HG03571 (cell line): ENCODE measurements at regions not wholly inside any gene's neighbourhood (a gene's known extent, or its start where the extent isn't known, plus 50 kb on each side); places are given as distances from the start of the nearest gene placed in this dataset.
"Not testable (repeated sequence)": the region's sequence is repeated elsewhere in the genome, so short reads cannot be mapped to it uniquely, and the experiment has no call there.

Source experiments
- ATAC-seq: cut with Tn5 transposase; IDR thresholded peaks from one replicate; pipeline ENCODE4 v1.9.1; 2021; ENCODE audit not compliant: unreplicated experiment

GRCh38 chr2:147041121-147041494, 803.7 kb upstream of the ACVR2A start:
- no peak for ATAC-seq

GRCh38 chr2:147040298-147041120, 804.3 kb upstream of the ACVR2A start:
- no peak for ATAC-seq

DNA sequence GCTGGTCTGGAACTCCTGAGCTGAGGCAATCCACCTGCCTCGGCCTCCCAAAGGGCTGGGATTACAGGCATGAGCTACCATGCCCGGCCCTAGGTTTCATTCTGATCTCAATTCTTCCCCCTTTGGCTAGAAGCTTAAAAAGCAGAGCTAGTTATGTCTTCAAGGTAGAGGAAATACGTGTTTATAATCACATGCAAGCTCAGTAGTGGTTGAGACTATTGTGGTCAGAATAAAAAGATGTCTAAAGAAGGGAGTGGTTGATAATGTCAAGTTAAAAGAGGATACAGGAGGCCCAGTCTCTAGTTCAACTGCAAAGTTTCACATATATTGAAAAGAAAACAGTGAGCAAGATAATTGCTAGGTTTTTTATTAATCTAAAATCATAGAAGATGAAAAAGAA, 807.8 kb upstream of the ACVR2A start:
- ATAC-seq: no peak

- ATAC-seq: no peak
These were observed 811.8 kb upstream of the ACVR2A start for GRCh38 chr2:147033044-147033443.

DNA sequence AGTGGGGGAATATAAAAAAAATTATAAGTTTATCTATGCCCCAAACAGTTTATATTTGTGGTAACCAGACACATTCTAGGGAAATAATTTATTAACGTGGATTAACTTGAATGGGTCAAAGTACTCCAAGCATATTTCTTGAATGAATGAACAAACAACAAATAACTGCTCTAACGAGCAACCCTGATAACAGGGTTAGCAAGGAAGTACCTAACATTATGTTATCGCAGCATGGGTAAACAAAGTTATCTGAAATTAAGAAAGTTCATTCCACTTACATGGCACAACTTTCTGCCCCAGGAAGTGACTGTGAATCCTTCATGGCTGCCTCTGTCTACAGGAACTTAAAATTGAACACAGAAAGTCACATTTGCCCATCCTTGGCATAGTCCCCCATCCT, 812.9 kb upstream of the ACVR2A start:
- no peak for ATAC-seq

GRCh38 chr2:147030966-147031720, 813.7 kb upstream of the ACVR2A start:
- no peak for ATAC-seq

GRCh38 chr2:147027436-147027835, 817.4 kb upstream of the ACVR2A start:
- ATAC-seq: no peak

- no peak for ATAC-seq
These were observed 818.0 kb upstream of the ACVR2A start for GRCh38 chr2:147026664-147027295.

DNA sequence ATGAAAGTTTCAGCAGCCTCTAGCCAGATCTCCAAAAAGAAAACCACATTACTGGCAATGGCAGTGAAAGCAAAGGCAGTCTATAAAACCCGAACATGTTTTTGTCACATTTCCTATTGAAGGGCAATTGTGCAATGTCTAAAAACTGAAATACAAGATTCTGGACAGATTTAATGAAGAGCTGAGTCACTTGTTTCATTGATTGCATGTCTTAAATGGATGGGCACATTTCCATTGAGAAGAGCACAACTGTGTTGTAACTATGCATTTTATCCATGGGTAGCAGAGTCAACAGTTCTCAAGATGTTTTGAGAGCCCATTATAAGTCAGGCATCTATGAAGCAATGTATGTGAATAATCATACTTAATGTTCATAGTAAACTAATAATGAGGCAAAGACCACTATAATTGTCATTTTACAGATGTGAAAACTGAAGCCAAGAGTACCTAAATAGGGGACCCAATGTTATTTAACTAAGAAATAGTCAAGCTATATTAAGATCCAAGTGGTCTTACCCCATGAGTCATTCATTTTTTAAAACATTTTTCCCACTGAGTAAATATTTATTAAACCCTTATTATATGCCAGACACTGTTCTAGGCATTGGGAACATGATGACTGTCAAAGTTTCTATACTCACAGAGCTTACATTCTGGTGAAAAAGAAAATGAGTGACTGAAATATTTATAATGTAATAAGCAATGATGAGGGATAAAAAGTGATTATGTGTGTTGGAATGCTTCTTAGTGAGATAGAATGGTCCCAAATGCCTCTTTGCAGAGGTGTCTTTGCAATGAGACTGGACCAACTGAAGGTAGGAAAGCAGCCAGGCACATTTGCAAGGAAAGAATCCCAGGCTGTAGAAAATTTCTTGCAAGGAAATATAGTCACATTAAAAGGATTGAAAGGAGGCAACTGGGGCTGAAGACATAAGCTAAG, 818.9 kb upstream of the ACVR2A start:
- no peak for ATAC-seq

- no peak for ATAC-seq
These were observed 825.5 kb upstream of the ACVR2A start for GRCh38 chr2:147019311-147019710.

GRCh38 chr2:147017951-147018645, 826.7 kb upstream of the ACVR2A start:
- no peak for ATAC-seq

GRCh38 chr2:147016181-147016580, 828.6 kb upstream of the ACVR2A start:
- no peak for ATAC-seq

GRCh38 chr2:147015591-147015990, 829.2 kb upstream of the ACVR2A start:
- ATAC-seq: no peak

DNA sequence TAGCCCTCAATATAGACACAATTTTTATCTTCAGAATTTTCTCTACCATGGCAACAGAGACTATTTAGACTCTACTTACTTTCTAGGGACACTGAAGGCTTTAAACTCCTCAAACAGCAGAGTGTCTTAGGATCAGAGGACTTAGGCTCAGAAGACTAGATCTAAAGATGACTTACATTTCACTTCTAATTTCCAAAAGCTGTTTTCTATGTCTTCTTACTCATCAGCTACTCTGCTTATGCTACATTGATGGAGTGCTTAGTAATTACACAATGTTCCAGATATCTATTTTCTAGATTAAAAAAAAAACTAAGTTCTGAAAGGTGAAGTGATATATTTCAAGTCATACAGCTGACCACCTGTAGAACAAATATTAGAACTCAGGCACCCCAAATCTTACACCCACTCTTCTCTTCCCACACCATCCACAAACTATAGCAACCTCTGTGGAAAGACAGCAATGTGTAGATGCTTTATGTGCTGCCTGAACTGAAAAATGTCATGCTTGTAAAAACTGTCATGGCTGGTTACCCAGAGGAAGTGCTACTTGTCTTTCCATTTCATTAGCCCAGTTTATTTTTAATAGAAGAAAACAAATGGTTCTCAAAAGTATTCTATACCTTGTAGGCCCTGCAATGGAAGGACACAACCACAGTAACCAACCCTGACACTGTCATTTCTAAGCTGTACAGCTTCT, 831.0 kb upstream of the ACVR2A start:
- no peak for ATAC-seq

- ATAC-seq: no peak
These were observed 836.3 kb upstream of the ACVR2A start for GRCh38 chr2:147008481-147008880.

DNA sequence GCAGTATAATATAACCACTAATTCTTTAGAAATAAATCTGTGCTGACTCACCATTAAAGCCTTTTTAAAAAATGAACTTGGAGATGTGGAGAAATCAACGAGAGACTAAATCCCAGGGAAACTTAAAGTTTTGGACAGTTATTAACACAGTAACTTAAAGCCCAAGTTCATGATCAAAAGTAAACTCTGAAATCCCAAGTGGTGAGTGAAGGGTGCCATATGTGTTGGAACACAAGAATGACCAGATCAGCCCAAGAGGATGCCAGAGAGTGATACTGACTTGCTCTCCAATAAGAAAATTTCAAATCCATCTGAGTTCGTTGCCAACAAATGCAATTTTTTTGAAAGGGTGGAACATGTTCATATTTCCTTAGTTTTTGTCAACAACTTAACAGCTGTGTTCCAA, 838.1 kb upstream of the ACVR2A start:
- ATAC-seq: no peak

- ATAC-seq: no peak
These were observed 841.7 kb upstream of the ACVR2A start for GRCh38 chr2:147003081-147003480.

- no peak for ATAC-seq
These were observed 842.6 kb upstream of the ACVR2A start for GRCh38 chr2:147002256-147002655.

DNA sequence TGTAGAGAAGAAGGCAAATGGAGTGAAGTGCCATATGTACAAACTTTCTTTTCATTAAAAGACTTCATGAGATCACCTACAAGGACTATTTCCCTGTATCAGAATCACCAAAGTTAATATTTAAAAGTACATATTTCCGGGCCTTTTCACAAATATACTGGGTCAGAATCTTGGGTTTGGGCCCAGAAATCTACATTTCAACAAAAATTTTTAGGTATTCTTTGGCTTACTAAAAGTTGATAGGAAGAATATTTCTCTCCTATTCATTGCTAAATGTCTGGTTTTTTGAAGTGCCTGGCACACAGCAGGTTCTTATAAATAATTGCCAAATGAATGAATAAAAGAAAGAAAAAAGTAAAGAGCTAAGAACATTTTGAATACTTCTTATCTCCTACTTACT, 843.8 kb upstream of the ACVR2A start:
- ATAC-seq: no peak

DNA sequence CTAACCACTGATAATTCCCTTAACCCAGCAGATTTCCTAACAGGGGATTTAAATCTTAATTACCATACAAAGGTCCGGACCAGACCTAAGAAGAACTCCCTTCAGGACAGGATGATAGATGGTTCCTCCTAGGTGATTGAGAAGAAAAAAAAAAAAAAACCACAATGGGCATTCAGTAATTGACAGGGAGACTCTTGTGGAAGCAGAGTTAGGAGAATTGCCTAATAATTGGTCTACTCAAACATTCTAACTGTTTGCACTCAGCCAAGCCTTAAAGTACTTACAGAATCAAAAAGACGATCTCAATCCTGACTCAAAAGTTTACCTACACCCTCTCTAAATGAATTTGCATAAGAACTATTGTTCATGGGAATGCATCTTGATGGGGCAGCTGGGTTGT, 844.7 kb upstream of the ACVR2A start:
- not testable (repeated sequence) for ATAC-seq
